Hepatocyte (in vitro differentiated cells): ENCODE measurements at regions not wholly inside any gene's neighbourhood (a gene's known extent, or its start where the extent isn't known, plus 50 kb on each side); places are given as distances from the start of the nearest gene placed in this dataset.

Source experiments
- CTCF ChIP-seq: fragments of 200-600 bp; sonication (generic); IDR thresholded peaks from 2 replicates; pipeline ENCODE4 v1.5.1; 2016; ENCODE audit warnings: antibody characterized with exemption, mild to moderate bottlenecking; ENCODE audit not compliant: poor library complexity
- EZH2 ChIP-seq: fragments of 200-600 bp; sonication (generic); IDR thresholded peaks from 2 replicates; pipeline ENCODE4 v1.6.1; 2016; ENCODE audit warnings: antibody characterized with exemption, mild to moderate bottlenecking, borderline replicate concordance
- EZH2phosphoT487 ChIP-seq: fragments of 200-600 bp; sonication (generic); IDR thresholded peaks from one replicate; pipeline ENCODE4 v1.6.1; 2018; ENCODE audit warnings: antibody characterized with exemption, mild to moderate bottlenecking, low read depth, moderate library complexity; ENCODE audit not compliant: unreplicated experiment, severe bottlenecking

GRCh38 chr5:120014535-120014934, 385.2 kb downstream of the FAM170A start:
- TF ChIP-seq CTCF = no peak
- TF ChIP-seq EZH2 = no peak
- TF ChIP-seq EZH2phosphoT487 = no peak
